CD14-positive monocyte (primary cell): ENCODE measurements at regions not wholly inside any gene's neighbourhood (a gene's known extent, or its start where the extent isn't known, plus 50 kb on each side); places are given as distances from the start of the nearest gene placed in this dataset.

Experiments
- DNase-seq, 3 donors: peaks; one replicate each; pipeline ENCODE4 v3.0.0-alpha.2; 2011 to 2022
- H2AFZ ChIP-seq: 2 replicates; pipeline ENCODE4 v1.6.0; 2012; ENCODE audit warnings: mild to moderate bottlenecking, low read depth, low read length, inconsistent platforms; ENCODE audit not compliant: insufficient read depth, poor library complexity, severe bottlenecking
- H3K27ac ChIP-seq, 2 donors: 1 replicate in 1 of 2; 2 replicates in 1 of 2; pipeline ENCODE4 v1.5.1; 2012 to 2013; ENCODE audit warnings: low read length in 2 of 2, control low read depth in 1 of 2, inconsistent platforms in 1 of 2, low read depth in 1 of 2, mild to moderate bottlenecking in 1 of 2
- H3K27me3 ChIP-seq, 2 donors: one replicate each; pipeline versions ENCODE4 v1.6.0 to v1.6.1; 2011 to 2013; ENCODE audit warnings: low read length in 2 of 2; ENCODE audit not compliant: control insufficient read depth in 2 of 2, insufficient read depth in 2 of 2
- H3K36me3 ChIP-seq, 2 donors: replicated peaks in 1 of 2; 1 replicate in 1 of 2; 2 replicates in 1 of 2; pipeline versions ENCODE4 v1.5.1 to v1.6.1; 2012 to 2013; ENCODE audit warnings: low read length in 2 of 2, control low read depth in 1 of 2, inconsistent platforms in 1 of 2, mild to moderate bottlenecking in 1 of 2; ENCODE audit not compliant: insufficient read depth in 2 of 2, control insufficient read depth in 1 of 2
- H3K4me1 ChIP-seq, 2 donors: 1 replicate in 1 of 2; 2 replicates in 1 of 2; pipeline versions ENCODE4 v1.5.1 to v1.6.1; 2012 to 2013; ENCODE audit warnings: low read length in 2 of 2, control low read depth in 1 of 2, inconsistent platforms in 1 of 2, mild to moderate bottlenecking in 1 of 2, moderate library complexity in 1 of 2; ENCODE audit not compliant: insufficient read depth in 2 of 2, control insufficient read depth in 1 of 2
- H3K4me2 ChIP-seq: replicated peaks from 2 replicates; pipeline ENCODE3; 2012; ENCODE audit warnings: low read length, moderate library complexity, mild to moderate bottlenecking; ENCODE audit not compliant: poor library complexity, severe bottlenecking; ENCODE audit errors: extremely low read depth
- H3K4me3 ChIP-seq, 3 experiments: fragments of 200-600 bp in 1 of 3; sonication (generic) in 1 of 3; replicated peaks in 1 of 3; 1 replicate in 2 of 3; 2 replicates in 1 of 3; pipeline ENCODE4 v1.5.1; 2011 to 2013; ENCODE audit warnings: low read length in 3 of 3, mild to moderate bottlenecking in 3 of 3, control low read depth in 2 of 3, low read depth in 2 of 3, inconsistent platforms in 1 of 3, moderate library complexity in 1 of 3
- H3K79me2 ChIP-seq: 2 replicates; pipeline ENCODE4 v1.6.0; 2012; ENCODE audit warnings: mild to moderate bottlenecking, control low read depth, inconsistent platforms, low read length, moderate library complexity; ENCODE audit not compliant: insufficient read depth
- H3K9ac ChIP-seq: 2 replicates; pipeline ENCODE4 v1.6.0; 2017; ENCODE audit warnings: low read length, mild to moderate bottlenecking; ENCODE audit not compliant: insufficient read depth, poor library complexity, severe bottlenecking
- H3K9me3 ChIP-seq, 2 donors: replicated peaks in 1 of 2; 1 replicate in 1 of 2; 2 replicates in 1 of 2; pipeline versions ENCODE4 v1.5.1 to v1.6.1; 2012 to 2013; ENCODE audit warnings: low read length in 2 of 2, control low read depth in 1 of 2; ENCODE audit not compliant: control insufficient read depth in 1 of 2, insufficient read depth in 1 of 2
- H4K20me1 ChIP-seq: 2 replicates; pipeline ENCODE4 v1.6.0; 2012; ENCODE audit warnings: mild to moderate bottlenecking, low read length, control low read depth, moderate library complexity; ENCODE audit not compliant: insufficient read depth
- H3K27ac Mint-ChIP-seq, 7 donors: one replicate each; pipeline ENCODE4 v1.8.0; 2020; ENCODE audit warnings: mild to moderate bottlenecking in 7 of 7, mixed read lengths in 7 of 7, moderate library complexity in 6 of 7, inconsistent platforms in 2 of 7
- H3K27me3 Mint-ChIP-seq, 3 donors: one replicate each; pipeline ENCODE4 v1.8.0; 2021 to 2022; ENCODE audit warnings: low read depth in 3 of 3, mild to moderate bottlenecking in 3 of 3, mixed read lengths in 3 of 3, moderate library complexity in 3 of 3, inconsistent platforms in 1 of 3
- H3K36me3 Mint-ChIP-seq, 2 donors: one replicate each; pipeline ENCODE4 v1.8.0; 2020; ENCODE audit warnings: mixed read lengths in 2 of 2, inconsistent platforms in 1 of 2, mild to moderate bottlenecking in 1 of 2
- H3K4me1 Mint-ChIP-seq: one replicate; pipeline ENCODE4 v1.8.0; 2020; ENCODE audit warnings: mild to moderate bottlenecking, mixed read lengths
- H3K4me3 Mint-ChIP-seq, 2 donors: one replicate each; pipeline ENCODE4 v1.8.0; 2020; ENCODE audit warnings: mild to moderate bottlenecking in 2 of 2, mixed read lengths in 2 of 2, moderate library complexity in 1 of 2
- H3K9me3 Mint-ChIP-seq, 7 donors: one replicate each; pipeline ENCODE4 v1.8.0; 2020 to 2022; ENCODE audit warnings: mixed read lengths in 7 of 7, mild to moderate bottlenecking in 6 of 7, moderate library complexity in 6 of 7, inconsistent platforms in 2 of 7
- CTCF ChIP-seq: fragments of 200-600 bp; IDR thresholded peaks from one replicate; pipeline ENCODE4 v1.8.0; 2022; ENCODE audit warnings: antibody characterized with exemption, mild to moderate bottlenecking
- WGBS: methylation state at CpG from one replicate; pipeline ENCODE4 v1.1.5; 2013; ENCODE audit warnings: missing lambda C conversion rate; ENCODE audit not compliant: insufficient coverage; 5-methylcytosine and 5-hydroxymethylcytosine counted together
- intact Hi-C, 2 donors: fragments of 100-400 bp; cut with micrococcal nuclease; formaldehyde crosslinking; loops; one replicate each; pipeline versions ENCODE4 v1.15.0 to v1.15.1; 2023

GRCh38 chr22:44364751-44365130 lies 52.0 kb upstream of the SHISAL1 start:
- intact Hi-C loops, result no loop called here
- no peak overlapping the region for H3K4me3 Mint-ChIP-seq

GRCh38 chr22:44363980-44364750 lies 51.4 kb upstream of the SHISAL1 start:
- H3K36me3 Mint-ChIP-seq, result no peaks in the 10 kb centered on the region
- no peak overlapping the region for H3K27ac Mint-ChIP-seq
- no peaks in the 10 kb centered on the region for H3K9me3 Mint-ChIP-seq
- Histone ChIP-seq H3K9me3 (no peaks in the 10 kb centered on the region), H3K9ac (no peak overlapping the region), H3K36me3 (no peaks in the 10 kb centered on the region), H3K79me2 (no peaks in the 10 kb centered on the region), H3K4me2 (no peak overlapping the region), H3K4me3 (no peak overlapping the region), H2AFZ (no peak overlapping the region), H3K27ac (no peak overlapping the region), H3K4me1 (no peaks in the 10 kb centered on the region), H3K27me3 (no peaks in the 10 kb centered on the region), H4K20me1 (no peaks in the 10 kb centered on the region)
- TF ChIP-seq CTCF, result no peak
- intact Hi-C loops, result no loop called here
- no peak for DNase-seq
- H3K4me1 Mint-ChIP-seq, result no peaks in the 10 kb centered on the region
- H3K27me3 Mint-ChIP-seq, result peaks cover 0 to 9% (median 6%) of the 10 kb centered on the region in 3 donors
- no peak overlapping the region for H3K4me3 Mint-ChIP-seq
- 76% methylated on average over 6 of the region's 11 CpGs for WGBS

More at GRCh38 chr22:44364751-44365130, 52.0 kb upstream of the SHISAL1 start:
- Histone ChIP-seq H2AFZ (no peak overlapping the region), H3K4me1 (no peaks in the 10 kb centered on the region), H3K27ac (no peak overlapping the region), H3K9me3 (no peaks in the 10 kb centered on the region), H3K79me2 (no peaks in the 10 kb centered on the region), H3K9ac (no peak overlapping the region), H3K4me3 (no peak overlapping the region), H3K27me3 (no peaks in the 10 kb centered on the region), H4K20me1 (no peaks in the 10 kb centered on the region), H3K4me2 (no peak overlapping the region), H3K36me3 (no peaks in the 10 kb centered on the region)
- DNase-seq, result no peak
- Mint-ChIP-seq H3K4me1 (no peaks in the 10 kb centered on the region), H3K9me3 (no peaks in the 10 kb centered on the region), H3K27me3 (peaks cover 0 to 8% (median 6%) of the 10 kb centered on the region in 3 donors), H3K36me3 (no peaks in the 10 kb centered on the region), H3K27ac (no peak overlapping the region)
- TF ChIP-seq CTCF, result no peak
- WGBS, result 79% methylated on average over 8 of the region's 12 CpGs
